Thyroid gland (tissue), 4 donors: ENCODE measurements at regions not wholly inside any gene's neighbourhood (a gene's known extent, or its start where the extent isn't known, plus 50 kb on each side); places are given as distances from the start of the nearest gene placed in this dataset.

Experiments
- CTCF ChIP-seq, 6 experiments: fragments of 200-600 bp in 3 of 6; fragments of 450-650 bp in 3 of 6; sonication (generic) in 3 of 6; IDR thresholded peaks; one replicate each; pipeline ENCODE4 v1.5.1; 2016 to 2019; ENCODE audit warnings: antibody characterized with exemption in 6 of 6, mild to moderate bottlenecking in 2 of 6, inconsistent platforms in 1 of 6, moderate library complexity in 1 of 6
- POLR2A ChIP-seq, 2 donors: fragments of 450-650 bp; IDR thresholded peaks; one replicate each; pipeline ENCODE4 v1.6.1; 2017; ENCODE audit warnings: antibody characterized with exemption in 2 of 2, mild to moderate bottlenecking in 2 of 2, moderate library complexity in 1 of 2

DNA sequence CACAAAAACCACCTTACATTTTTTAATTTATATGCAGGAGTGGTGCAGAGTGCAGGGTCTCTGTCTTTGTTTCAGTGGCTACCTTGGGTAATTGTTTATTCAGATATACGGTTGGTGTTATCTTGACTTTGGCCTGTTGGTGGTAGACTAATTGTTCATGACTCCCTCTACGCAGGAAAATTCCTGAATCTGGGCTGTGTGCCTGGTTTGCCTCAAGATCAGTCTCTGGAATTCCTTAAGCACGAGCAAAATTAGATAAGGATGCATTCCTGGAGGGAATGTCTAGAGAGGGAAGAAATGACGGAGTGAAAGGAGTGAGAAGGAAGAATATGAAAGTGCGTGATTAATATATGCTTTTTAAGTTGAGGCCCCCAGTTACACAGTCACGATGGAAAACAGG lies 576.9 kb upstream of the PCDH10 start:
- no peak for TF ChIP-seq CTCF (IDR thresholded peaks at IDR 0.05)
- TF ChIP-seq POLR2A (IDR thresholded peaks at IDR 0.05): no peak
